Posterior vena cava (tissue), 2 donors: ENCODE measurements at regions not wholly inside any gene's neighbourhood (a gene's known extent, or its start where the extent isn't known, plus 50 kb on each side); places are given as distances from the start of the nearest gene placed in this dataset.

Experiments used
- DNase-seq: peaks from one replicate; pipeline ENCODE4 v3.0.0-alpha.2; 2020; ENCODE audit warnings: low spot score
- intact Hi-C, 2 donors: fragments of 100-400 bp; cut with DNase I; formaldehyde crosslinking; loops; one replicate each; pipeline versions ENCODE4 v1.14.1 to v1.14.2; 2022 to 2023
- donor health status: DM: yes; HTN: yes; CAD: no.
- donor health status: DM: yes; HTN: yes; CAD: no.

DNA sequence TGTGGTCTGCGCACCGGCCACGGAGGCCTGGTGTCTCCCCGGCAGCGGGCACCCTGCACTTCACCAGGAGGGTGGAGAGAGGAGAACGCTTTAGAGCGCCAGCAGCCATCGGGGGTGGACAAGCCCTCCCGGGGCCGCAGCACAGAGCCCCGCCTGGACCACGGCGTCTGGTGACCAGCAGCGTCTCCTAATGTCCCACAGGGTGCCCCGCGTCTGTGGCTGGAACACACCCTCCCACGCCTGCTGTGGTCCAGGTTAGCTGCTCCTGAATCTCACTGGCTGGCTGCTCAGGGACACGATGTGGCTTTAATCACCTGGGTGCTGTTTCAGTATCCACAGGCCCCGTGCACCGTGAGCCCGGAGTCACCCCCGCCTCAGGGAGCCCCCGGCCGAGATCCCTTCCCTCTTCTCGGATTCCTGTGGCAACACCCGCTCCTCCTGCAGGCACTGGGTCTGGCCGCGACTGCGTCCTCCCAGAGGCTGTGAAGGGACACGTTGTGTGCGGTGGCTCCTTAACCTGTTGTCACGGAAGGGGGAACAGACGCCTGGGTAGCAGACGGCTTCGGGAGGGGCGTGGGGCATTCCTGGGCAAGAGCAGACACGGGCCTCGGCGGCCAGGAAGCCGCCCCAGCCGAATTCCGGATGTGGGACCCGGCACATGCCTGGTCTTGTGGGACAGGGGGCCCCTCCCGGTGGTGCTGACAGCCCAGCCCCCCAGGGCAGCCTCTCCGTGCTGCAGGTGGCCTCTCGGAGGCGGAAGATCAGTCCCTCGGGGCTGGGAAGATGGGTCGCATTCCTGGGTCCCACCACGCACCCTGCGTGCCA, 78.9 kb downstream of the FOXL3 start:
- intact Hi-C loops, result no loop called here
- peak; percentile 80 for DNase-seq

DNA sequence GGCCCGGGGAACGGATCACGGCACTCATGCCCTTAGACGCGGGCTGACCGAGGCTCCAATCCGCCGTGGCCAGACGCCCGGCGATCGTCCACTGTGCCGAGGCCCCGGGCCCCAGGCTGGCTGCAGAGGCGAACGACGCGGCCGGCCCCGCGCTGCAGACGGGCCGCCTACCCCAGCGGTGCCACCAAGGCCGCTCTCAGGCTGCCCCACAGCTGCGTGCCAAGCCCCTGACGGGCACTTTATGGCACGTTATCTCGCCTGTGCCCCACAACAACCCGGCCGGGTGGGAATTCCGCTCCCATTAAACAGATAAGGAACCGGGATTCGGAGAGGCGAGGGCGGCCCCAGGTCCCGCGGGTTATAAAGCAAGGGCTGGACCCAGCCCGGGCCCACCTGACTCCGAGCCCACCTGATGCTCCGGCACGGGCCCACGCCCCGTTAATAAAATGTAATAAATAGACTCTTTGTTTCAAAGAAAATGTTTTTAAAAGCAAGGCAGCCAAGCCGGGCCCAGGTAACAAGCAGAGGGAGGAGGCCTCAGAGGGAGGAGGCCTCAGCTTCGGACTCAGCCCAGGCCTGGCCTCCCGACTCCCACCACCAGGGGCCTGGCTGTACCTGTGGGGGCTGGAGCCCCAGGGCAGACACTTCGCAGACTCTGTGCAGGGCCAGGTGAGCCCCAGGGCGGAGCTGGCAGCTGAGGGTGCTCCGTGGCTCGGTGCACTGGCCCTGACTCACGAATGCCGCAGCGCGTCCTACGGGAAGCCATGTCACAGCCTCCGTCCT, 79.7 kb downstream of the FOXL3 start:
- DNase-seq, result peak; percentile 61
- intact Hi-C loops, result no loop called here

DNA sequence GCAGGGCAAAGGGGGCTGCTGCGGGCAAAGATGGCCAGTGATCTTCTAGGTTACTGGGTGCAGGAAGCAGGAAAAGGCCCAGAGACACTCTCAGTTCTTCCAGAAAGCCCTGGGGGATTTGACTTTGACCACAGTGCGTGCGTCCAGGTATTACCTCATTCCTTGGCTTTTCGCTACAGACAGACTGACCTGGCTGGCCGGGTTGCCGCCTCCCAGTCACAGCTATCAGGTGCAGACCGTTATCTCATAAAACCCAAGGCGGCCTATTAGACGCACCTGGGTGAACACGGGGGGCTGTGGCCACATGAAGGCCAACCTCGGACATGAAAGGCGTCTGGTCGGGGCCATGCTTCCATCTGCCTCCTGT, 80.3 kb downstream of the FOXL3 start:
- DNase-seq, result peak; percentile 63

DNA sequence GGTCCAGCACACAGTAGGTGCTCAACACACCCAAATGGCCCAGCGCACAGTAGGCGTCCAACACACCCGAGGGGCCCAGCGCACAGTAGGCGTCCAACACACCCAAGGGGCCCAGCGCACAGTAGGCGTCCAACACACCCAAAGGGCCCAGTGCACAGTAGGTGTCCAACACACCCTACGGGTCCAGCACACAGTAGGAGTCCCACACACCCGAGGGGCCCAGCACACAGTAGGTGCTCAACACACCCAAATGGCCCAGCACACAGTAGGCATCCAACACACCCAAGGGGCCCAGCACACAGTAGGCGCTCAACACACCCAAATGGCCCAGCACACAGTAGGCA, 80.8 kb downstream of the FOXL3 start:
- intact Hi-C loops, result no loop called here
- peak; percentile 49 for DNase-seq

More for the DNA sequence above, 80.3 kb downstream of the FOXL3 start:
- intact Hi-C loops, result no loop called here

DNA sequence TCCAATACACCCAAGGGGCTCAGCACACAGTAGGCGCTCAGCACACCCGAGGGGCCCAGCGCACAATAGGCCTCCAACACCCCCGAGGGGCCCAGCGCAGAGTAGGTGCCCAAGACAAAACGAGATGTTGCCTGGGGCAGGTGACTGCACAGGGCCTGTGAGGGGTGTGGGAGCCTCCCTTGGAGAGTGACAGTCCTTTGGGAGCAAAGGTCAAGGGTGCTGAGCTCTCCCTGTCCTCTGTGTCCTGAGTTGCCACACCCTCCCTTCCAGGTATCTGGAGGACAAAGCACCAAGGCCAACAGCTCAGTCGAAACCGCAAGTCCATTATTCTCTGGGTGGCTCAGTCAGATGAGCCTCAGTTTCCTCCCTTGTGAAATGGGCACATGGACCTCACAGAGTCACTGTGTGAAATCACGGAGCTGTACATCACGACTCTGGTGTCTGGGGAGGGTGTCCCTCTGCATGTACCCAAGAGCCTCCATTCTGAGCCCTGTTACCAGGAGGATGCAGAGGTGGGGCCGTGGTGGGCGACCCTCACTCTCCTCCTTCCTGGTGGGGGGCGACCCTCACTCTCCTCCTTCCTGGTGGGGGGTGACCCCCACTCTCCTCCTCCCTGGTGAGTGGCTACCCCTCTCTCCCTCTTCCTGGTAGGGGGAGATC, 81.3 kb downstream of the FOXL3 start:
- DNase-seq, result peak; percentile 75
- intact Hi-C loops, result no loop called here

DNA sequence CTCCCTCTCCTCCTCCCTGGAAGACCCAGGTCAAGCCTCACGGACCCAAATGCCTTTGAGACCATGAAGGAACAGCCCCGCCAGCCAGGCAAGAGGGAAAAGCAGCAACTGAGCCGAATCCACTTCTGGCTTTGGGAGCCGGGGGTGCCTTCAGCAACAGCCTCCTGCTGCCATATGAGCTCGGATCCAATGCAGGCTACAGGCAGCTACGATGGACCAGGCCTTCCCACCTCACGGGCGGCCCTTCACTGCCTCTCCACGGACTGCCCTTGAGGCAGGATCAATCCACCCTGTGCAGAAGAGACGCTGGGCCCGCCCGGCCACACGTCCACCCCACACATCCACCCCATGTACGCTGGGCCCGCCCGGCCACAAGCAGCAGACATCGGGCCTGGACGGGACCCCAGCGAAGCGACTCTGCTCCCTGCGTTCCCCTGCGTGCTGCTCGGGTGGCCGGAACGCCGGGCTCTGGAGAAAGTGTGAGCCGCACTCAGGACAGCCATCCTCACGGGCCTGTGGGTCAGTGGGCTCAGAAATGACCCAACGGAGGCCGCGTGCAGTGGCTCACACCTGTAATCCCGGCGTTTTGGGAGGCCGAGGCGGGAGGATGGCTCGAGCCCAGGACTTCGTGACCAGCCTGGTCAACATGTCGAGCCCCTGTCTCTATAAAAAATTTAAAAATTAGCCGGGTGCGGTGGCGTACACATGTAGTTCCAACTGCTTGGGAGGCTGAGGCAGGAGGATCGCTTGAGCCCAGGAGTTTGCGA, 82.0 kb downstream of the FOXL3 start:
- intact Hi-C loops, result no loop called here
- peak; percentile 62 for DNase-seq

DNA sequence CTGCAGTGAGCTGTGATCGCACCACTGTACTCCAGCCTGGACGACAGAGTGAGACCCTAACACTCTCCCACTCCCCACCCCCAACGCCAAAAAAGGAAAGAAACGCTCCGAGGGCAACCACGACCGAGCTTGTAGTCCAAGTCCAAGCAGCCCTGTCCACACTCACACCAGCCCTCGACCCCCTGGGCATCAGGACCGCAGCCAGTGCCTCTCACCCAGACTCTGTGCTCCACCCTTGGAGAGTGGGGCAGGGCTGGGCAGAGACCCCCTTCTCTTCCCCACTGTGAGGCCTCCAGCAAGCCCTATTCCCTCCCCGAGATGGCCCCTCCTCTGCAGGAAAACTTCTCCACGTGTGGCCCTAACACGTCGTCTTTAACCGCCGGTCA, 82.6 kb downstream of the FOXL3 start:
- no peak for DNase-seq
- intact Hi-C loops, result no loop called here

DNA sequence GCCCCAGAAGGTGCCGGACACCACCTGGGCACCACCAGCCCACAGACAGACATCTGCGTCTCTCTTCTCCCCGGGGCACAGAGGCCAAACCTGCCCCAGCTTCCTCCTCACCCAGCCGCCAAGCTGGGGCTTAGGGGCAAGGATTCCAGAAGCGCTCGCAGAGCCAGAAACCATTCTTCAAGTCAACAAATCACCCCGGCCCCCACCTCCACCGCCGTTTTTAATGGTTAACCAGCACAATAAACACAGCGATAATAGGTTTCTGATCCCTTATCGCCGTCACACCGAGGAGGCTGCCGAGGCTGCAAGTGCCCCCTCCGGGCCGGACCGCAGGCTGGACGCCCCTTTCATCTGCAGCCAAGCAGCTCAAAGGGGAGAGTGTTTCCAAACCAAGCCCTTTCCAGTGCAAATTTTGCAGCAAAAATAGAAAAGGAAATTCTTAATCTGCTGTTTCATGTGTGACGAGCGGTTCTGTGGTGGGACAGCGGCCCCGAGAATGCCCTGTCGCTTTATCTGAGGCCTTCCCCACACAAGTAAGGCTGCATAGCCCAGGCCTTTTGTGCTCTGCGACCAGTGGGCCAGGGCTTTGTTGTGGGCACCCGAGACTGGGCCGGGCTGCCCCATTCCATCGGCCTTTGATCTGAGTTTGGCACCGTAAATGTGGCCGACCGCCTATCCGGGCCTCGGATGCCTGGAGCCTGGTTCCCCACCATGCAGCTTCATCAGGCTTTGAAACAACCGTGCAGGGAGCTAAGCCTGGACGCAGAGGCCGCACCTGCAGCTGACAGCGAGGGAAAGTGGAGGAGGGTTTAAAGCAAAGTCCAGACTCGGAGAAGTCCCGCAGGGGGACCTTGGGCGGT, 83.2 kb downstream of the FOXL3 start:
- intact Hi-C loops, result no loop called here
- peak; percentile 69 for DNase-seq

DNA sequence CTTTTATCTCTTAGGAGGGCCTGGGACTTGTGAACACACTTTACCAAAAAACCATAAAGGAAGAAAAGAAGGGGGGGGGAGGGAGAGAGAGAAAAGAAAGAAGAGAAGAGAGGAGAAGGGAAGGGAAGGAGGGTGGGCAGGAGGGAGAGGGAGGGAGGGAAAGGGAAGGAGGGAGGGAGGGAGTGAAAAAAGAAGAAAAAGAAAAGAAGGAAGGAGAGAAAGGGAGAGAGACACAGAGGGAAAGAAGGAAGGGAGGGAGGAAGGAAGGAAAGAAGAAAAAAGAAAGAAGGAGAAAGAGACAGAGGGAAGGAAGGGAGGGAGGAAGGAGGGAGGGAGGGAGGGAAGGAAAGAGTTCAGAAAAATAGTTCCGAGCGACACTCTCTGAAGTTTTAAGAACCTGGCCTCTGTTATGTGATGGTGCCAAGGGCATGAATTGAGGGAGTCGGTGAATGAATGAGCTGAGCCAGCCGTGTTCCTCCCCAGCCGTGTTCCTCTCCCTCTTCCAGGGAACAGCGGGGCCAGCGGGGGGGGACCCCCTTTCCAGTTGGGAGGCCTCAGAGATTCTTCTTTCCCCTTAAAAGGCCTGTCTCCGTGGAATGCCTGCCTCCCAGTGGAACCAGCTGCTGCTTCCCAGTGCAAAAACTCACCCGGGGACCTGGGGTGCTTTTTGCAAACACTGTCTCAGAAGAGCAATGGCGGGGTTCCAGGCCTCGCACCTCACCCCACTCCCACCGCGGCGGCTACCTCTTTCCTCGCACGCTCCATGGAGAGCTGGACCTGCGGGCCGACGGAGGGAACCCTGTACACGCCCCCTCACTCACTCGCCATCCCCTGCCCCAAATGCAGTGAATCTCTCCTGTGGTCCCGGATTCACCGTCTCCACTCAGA, 84.1 kb downstream of the FOXL3 start:
- DNase-seq, result peak; percentile 64
- intact Hi-C loops, result no loop called here

DNA sequence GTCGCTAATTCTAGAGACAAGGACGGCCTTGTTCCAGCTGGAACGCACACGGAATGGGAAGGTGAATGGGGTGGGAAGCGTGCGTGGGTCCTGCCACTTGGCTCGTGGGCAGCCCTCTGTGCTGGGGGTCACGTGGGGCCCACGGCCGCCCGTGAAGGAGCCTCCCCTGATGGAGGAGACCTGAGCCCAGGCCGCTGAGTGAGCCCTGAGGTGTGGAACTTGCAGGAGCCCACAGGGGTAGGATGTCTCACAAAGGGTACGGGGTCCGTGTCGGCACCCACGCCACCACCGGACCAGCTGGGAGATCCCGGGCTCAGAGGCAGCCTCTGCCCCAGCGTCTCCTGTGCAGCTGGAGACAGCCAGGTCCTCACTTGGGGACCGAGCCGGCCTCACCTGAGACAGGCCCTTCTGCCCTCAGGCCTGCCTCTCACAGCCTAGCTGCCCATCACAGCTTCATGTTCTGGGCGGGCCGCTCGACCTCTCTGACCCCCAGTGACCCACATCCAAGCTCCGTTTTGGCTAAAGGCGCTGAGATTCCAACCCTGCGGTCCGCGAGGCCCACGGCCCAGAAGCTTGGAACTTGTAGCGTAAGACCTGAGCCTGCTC, 84.8 kb downstream of the FOXL3 start:
- intact Hi-C loops, result no loop called here
- peak; percentile 69 for DNase-seq

DNA sequence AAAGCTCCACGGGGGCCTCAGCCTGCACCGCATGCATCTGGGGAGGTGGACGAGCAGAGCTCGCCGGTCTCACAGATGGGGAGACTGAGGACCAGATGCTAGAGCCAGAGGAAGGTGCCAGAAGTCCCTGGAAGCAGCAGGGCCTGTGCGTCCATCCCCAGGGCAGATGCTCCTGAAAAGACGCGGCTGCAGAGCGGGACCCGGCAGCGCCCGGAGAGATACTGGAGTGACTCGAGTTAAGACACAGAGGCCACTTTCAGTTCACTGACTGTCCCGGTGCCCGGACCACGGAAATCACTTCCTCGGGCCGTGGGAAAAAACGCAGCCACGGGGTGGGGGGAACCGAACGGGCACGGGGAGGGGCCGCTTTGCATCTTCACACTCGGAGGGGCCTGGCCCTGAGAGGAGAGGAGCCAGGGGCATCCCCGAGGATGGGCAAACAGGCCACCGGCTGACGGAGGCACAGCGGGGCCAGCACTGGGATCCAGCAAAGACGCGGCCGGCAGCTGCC, 85.4 kb downstream of the FOXL3 start:
- DNase-seq, result peak; percentile 79

DNA sequence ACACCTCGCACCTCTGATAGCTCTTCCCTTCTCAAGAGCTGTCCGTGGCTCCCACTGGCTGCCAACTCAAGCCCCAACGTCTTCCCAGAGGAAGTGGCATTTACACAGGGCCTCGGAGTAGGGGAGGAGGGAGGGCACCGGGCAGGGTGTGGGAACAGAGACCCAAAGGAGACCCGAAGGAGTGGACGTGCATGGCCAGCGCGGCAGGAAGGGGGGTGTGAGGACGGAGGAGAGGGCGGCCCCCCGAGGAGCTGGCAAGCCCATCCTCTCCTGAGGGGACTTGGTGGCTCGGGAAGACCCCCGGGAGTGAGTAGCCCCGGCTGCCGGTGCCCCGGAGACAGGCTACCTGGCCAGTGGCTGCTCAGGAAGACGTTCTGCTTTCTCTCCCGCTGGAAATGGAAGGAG, 85.9 kb downstream of the FOXL3 start:
- intact Hi-C loops, result no loop called here
- no peak for DNase-seq

More for the DNA sequence above, 85.4 kb downstream of the FOXL3 start:
- intact Hi-C loops, result no loop called here

DNA sequence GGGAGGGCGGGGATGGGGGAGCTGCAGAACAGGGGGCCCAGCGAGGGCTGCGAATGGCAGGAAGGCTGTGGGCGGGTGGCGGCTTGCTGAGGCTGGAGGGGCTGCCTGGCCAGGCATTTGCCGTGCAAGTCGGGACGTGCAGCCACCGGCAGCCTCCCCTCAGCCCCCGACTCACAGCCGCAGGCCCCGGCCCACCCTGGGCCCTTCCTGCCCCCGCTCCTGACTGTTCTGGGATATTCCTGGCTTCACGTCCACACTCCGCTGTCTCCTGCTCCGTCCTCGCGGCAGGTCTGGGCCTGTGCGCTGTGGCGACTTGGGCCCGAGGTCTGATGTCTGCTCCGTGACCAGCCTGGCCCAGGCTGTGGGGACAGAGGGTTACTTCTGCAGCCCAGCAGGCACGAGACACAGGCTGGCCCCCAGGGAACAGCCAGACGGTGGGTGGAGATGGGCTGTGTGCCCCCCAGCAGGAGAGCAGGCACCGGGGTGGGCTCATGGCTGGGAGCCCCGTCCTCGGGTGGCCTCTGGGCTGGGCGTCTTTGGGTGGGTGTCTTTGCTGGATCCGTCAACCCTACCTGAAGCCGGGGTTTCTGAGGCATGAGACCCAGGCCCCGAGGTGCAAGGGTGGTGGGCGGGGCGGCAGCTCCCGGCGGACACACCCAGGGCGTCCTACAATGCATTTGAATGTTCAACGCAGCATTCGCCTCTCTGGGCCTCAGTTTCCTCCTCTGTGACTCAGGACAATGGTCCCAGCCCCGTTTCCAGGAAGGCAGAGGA, 86.5 kb downstream of the FOXL3 start:
- intact Hi-C loops, result no loop called here
- peak; percentile 77 for DNase-seq

DNA sequence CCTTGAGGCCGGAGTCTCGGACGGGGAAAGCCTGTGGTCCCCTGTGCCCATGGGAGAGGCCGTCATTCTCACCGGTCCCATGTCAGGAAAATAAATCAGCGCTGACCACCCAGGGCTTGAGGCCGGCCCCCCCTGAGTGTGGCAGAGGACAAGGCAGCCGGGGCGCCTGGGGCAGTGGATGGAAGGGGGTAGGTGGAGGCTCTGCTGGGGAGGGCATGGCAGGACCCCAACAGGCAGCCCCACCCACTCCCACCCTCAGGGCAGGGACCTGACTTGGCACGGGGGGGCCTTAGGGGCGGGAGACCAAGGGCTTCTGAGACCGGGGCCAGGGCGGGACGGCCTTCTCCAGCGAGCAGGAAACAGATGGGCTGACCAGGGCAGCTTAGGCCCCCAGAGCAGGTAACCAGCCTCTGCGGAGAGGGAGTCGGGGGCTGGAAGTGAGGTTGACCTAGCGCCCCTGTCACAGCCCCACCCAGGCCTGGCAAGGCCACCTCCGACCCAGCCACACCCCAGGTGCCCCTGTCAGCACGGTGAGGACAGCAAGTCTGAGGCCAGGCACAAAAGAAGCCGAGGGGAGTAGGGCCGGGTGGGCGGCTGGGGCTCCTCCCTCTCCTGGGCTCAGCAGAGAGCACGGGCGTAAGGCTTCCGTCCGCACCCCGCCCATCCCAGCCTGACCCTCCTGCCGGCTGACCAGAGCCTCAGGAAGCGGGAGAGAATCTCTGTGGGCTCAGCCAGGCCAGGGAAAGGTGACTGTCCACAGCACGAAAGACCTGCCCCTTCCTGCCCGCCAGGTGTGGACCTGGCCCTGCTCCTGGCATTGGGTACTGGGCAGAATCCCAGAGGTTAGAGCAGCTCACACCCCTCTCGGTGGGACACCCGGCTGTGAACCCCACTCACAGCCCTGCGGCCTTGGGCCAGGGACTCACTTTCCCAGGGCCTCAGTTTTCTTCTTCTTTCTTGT, 87.4 kb downstream of the FOXL3 start:
- DNase-seq, result peak; percentile 79
- intact Hi-C loops, result no loop called here

DNA sequence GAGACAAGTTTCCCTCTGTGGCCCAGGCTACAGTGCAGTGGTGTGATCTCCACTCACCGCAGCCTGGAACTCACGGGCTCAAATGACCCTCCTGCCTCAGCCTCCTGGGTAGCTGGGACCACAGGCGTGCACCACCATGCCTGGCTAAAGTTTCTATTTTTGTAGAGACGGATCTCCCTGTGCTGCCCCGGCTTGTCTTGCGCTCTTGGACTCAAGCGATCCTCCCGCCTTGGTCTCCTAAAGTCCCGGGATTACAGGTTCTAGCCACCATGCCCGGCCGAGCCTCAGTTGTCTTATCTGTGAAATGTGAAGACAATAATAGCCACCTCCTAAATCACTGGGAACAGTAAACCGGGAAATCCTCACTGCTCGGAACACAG, 88.1 kb downstream of the FOXL3 start:
- intact Hi-C loops, result no loop called here
- peak; percentile 78 for DNase-seq
